PC-9 (cell line): ENCODE measurements at regions not wholly inside any gene's neighbourhood (a gene's known extent, or its start where the extent isn't known, plus 50 kb on each side); places are given as distances from the start of the nearest gene placed in this dataset.

Source experiments
- BruUV-seq: library from RNA; stranded (reverse); fragments of 400-500 nt; replicated peaks from 2 replicates; lab custom pipeline; 2021; lab: Mats Ljungman, UMichigan
- CTCF ChIA-PET: fragments of 300-600 bp; sonication (Branson Sonifier 250); formaldehyde crosslinking; loops from one replicate; lab custom pipeline; 2022; ENCODE audit warnings: antibody characterized with exemption; lab: Charles Lee
- POLR2A ChIA-PET: fragments of 300-600 bp; sonication (Branson Sonifier 250); formaldehyde crosslinking; loops from one replicate; lab custom pipeline; 2022; ENCODE audit warnings: antibody characterized with exemption; ENCODE audit not compliant: unreplicated experiment; lab: Charles Lee
- DNase-seq, 2 experiments: peaks; one replicate each; pipeline versions ENCODE4 v3.0.0 to v3.0.0-alpha.2; 2015 to 2022; ENCODE audit warnings: mixed read lengths in 1 of 2
- H2AFZ ChIP-seq: fragments of 200-600 bp; sonication (generic); 2 replicates; pipeline ENCODE4 v1.8.1; 2017; ENCODE audit warnings: antibody characterized with exemption
- H3F3A ChIP-seq: fragments of 200-600 bp; sonication (generic); 2 replicates; pipeline ENCODE4 v1.8.1; 2017; ENCODE audit warnings: antibody characterized with exemption, mild to moderate bottlenecking, low read depth; ENCODE audit not compliant: insufficient read depth
- H3K27ac ChIP-seq: fragments of 200-600 bp; sonication (generic); 2 replicates; pipeline ENCODE4 v1.6.1; 2016; ENCODE audit warnings: mixed run types
- H3K27me3 ChIP-seq: fragments of 200-600 bp; sonication (generic); 2 replicates; pipeline ENCODE4 v1.6.1; 2016; ENCODE audit warnings: low read depth, mixed run types; ENCODE audit not compliant: insufficient read depth
- H3K36me3 ChIP-seq: fragments of 200-600 bp; sonication (generic); 2 replicates; pipeline ENCODE4 v1.6.1; 2016; ENCODE audit warnings: low read depth, mixed run types
- H3K4me1 ChIP-seq: fragments of 200-600 bp; sonication (generic); replicated peaks from 2 replicates; pipeline ENCODE4 v1.6.1; 2016; ENCODE audit warnings: mixed run types; ENCODE audit not compliant: insufficient read depth
- H3K4me2 ChIP-seq: fragments of 200-600 bp; sonication (generic); 2 replicates; pipeline ENCODE4 v1.6.1; 2017; ENCODE audit warnings: mixed run types
- H3K4me3 ChIP-seq: fragments of 200-600 bp; sonication (generic); 2 replicates; pipeline ENCODE4 v1.6.1; 2016; ENCODE audit warnings: mixed run types
- H3K79me2 ChIP-seq: fragments of 200-600 bp; sonication (generic); 2 replicates; pipeline ENCODE4 v1.6.1; 2017; ENCODE audit warnings: low read depth, mixed run types
- H3K9me2 ChIP-seq: fragments of 200-600 bp; sonication (generic); 2 replicates; pipeline ENCODE4 v1.8.1; 2017; ENCODE audit warnings: mild to moderate bottlenecking; ENCODE audit not compliant: insufficient read depth
- H3K9me3 ChIP-seq: fragments of 200-600 bp; sonication (generic); 2 replicates; pipeline ENCODE4 v1.8.1; 2016; ENCODE audit warnings: low read depth; ENCODE audit not compliant: insufficient read depth
- H4K20me1 ChIP-seq: fragments of 200-600 bp; sonication (generic); 2 replicates; pipeline ENCODE4 v1.8.1; 2017; ENCODE audit not compliant: insufficient read depth
- EZH2 ChIP-seq: fragments of 200-600 bp; sonication (generic); IDR thresholded peaks from 2 replicates; pipeline ENCODE4 v1.8.0; 2017; ENCODE audit warnings: antibody characterized with exemption, low read depth
- intact Hi-C: fragments of 100-400 bp; cut with micrococcal nuclease; formaldehyde crosslinking; loops from one replicate; pipeline ENCODE4 v1.10.0; 2022; ENCODE audit not compliant: unreplicated experiment
- TF ChIP-seq, protein P1 (sequence below): fragments of 200-600 bp; sonication (generic); conservative IDR thresholded peaks from 2 replicates; pipeline ENCODE4 v1.6.1; 2017; ENCODE audit warnings: mixed run types, antibody characterized with exemption, mild to moderate bottlenecking, moderate library complexity

DNA sequence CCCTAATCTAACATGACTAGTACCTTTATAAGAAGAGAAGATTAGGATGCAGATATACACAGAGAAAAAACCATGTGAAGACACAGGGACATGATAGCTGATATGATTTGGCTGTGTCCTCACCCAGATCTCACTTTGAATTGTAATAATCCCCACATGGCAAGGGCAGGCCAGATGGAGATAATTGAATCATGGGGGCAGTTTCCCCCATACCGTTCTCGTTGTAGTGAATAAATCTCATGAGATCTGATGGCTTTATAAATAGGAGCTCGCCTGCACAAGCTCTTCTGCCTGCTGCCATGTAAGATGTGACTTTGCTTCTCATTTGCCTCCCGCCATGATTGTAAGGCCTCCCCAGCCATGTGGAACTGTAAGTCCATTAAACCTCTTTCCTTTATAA lies 364.3 kb downstream of the FBXW7 start:
- no peaks in the 10 kb centered on the region for H3K9me2 ChIP-seq
- H2AFZ ChIP-seq, result no peak overlapping the region
- ChIA-PET CTCF (no interaction called here), POLR2A (no interaction called here)
- no peak overlapping the region for H3K27ac ChIP-seq
- H3K4me3 ChIP-seq, result no peak overlapping the region
- H3F3A ChIP-seq, result no peaks in the 10 kb centered on the region
- H3K27me3 ChIP-seq, result peaks cover 4% of the 10 kb centered on the region; the same call in 1 of the 2 replicates
- intact Hi-C loops, result no loop called here
- no peak for DNase-seq
- H3K4me2 ChIP-seq, result no peak overlapping the region
- no peaks in the 10 kb centered on the region for H4K20me1 ChIP-seq
- TF ChIP-seq, protein P1, sequence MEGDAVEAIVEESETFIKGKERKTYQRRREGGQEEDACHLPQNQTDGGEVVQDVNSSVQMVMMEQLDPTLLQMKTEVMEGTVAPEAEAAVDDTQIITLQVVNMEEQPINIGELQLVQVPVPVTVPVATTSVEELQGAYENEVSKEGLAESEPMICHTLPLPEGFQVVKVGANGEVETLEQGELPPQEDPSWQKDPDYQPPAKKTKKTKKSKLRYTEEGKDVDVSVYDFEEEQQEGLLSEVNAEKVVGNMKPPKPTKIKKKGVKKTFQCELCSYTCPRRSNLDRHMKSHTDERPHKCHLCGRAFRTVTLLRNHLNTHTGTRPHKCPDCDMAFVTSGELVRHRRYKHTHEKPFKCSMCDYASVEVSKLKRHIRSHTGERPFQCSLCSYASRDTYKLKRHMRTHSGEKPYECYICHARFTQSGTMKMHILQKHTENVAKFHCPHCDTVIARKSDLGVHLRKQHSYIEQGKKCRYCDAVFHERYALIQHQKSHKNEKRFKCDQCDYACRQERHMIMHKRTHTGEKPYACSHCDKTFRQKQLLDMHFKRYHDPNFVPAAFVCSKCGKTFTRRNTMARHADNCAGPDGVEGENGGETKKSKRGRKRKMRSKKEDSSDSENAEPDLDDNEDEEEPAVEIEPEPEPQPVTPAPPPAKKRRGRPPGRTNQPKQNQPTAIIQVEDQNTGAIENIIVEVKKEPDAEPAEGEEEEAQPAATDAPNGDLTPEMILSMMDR, result no peak
- no peak for TF ChIP-seq EZH2
- BruUV-seq, result no TSS peak
- H3K36me3 ChIP-seq, result no peaks in the 10 kb centered on the region
- H3K9me3 ChIP-seq, result no peaks in the 10 kb centered on the region
- no peaks in the 10 kb centered on the region for H3K4me1 ChIP-seq
- H3K79me2 ChIP-seq, result no peaks in the 10 kb centered on the region

DNA sequence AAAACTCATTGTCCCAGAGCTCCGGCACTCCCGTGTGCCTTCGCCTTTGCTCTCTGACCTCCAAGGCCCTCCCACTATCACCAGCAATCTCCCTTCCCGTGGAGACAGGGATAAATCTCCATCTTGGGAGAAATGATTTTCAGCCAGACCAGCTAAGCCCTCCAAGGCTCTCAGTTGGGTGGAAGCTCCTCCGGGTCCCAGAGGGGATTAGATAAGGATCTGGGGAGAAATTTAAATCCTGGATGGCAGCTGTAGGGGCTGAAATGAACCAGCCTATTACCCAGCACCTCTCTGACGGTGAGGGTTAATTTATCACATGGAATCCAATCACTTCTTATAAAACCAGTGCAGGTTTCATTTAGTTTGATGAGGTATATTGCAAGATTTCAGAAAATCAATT lies 366.2 kb downstream of the FBXW7 start:
- Histone ChIP-seq H2AFZ (no peak overlapping the region), H3K9me3 (no peaks in the 10 kb centered on the region), H3K4me1 (no peaks in the 10 kb centered on the region), H3F3A (no peaks in the 10 kb centered on the region), H3K4me2 (no peak overlapping the region), H3K79me2 (no peaks in the 10 kb centered on the region), H3K9me2 (no peaks in the 10 kb centered on the region), H3K36me3 (no peaks in the 10 kb centered on the region), H3K27ac (no peak overlapping the region), H3K27me3 (peaks cover 4% of the 10 kb centered on the region; the same call in 1 of the 2 replicates), H4K20me1 (no peaks in the 10 kb centered on the region), H3K4me3 (no peak overlapping the region)
- ChIA-PET POLR2A (no interaction called here), CTCF (no interaction called here)
- TF ChIP-seq EZH2, result no peak
- intact Hi-C loops, result no loop called here
- no peak for DNase-seq
- no TSS peak for BruUV-seq

DNA sequence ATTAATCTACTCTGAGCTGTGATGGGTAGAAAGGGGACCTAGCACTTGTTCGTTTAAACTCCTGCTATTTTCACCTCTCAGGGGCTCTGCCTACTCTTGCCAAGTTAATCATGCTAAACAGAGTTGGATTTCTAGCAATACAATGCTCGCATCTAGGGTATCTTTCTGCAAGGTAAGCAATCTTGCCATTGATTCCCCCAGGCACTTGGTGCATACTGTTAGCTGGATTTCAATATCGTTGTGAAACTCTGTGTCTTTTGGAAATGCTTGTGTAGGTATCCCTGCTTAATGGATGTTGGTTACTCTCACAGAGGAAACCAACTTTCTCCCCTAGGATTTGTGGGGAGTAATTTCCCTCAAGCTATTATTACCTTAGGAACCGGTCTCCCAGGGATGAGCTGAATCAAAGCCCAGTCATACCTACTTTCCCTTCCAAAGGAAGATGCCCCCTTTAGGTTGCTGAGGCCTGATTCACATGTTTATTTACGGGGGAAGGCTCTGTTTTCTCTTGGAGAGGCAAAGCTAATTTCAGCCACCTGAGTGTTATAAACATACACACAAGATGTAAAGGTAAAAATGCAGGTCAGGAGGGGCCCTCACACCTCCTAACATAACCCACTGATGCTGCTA lies 366.8 kb downstream of the FBXW7 start:
- H3K27ac ChIP-seq, result no peak overlapping the region
- no peaks in the 10 kb centered on the region for H3K79me2 ChIP-seq
- H3K27me3 ChIP-seq, result peaks cover 4% of the 10 kb centered on the region; the same call in 1 of the 2 replicates
- H3K9me3 ChIP-seq, result no peaks in the 10 kb centered on the region
- ChIA-PET CTCF (no interaction called here), POLR2A (no interaction called here)
- no peaks in the 10 kb centered on the region for H3K9me2 ChIP-seq
- DNase-seq, result no peak
- H4K20me1 ChIP-seq, result no peaks in the 10 kb centered on the region
- H3K4me2 ChIP-seq, result no peak overlapping the region
- H3K4me1 ChIP-seq, result no peaks in the 10 kb centered on the region
- no peak overlapping the region for H3K4me3 ChIP-seq
- H2AFZ ChIP-seq, result no peak overlapping the region
- H3K36me3 ChIP-seq, result no peaks in the 10 kb centered on the region
- no peak for TF ChIP-seq EZH2
- TF ChIP-seq, protein P1, result no peak
- H3F3A ChIP-seq, result no peaks in the 10 kb centered on the region
- no TSS peak for BruUV-seq
- intact Hi-C loops, result no loop called here

DNA sequence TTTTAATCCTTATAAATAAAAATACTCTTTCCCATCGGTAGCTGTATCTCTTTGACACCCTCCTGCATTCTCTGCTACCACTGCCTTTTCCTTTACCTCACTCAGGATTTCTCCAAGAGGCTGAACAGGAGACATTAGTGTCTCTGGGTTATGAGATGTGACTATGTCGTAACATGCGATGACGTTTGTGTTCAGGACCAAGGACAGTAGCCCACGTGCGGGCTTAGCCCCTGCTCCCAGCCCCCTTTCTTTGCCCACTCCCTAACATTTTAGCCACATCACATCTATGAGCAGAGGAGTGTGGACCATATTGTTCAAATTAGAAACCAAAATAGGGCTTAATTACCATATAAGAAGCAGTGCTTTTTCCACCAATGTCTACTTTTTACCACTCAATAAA lies 369.3 kb downstream of the FBXW7 start:
- DNase-seq, result no peak
- Histone ChIP-seq H3K4me3 (no peak overlapping the region), H3K9me3 (no peaks in the 10 kb centered on the region), H3K36me3 (no peaks in the 10 kb centered on the region), H3K4me1 (no peaks in the 10 kb centered on the region), H3K27ac (no peak overlapping the region), H2AFZ (no peak overlapping the region), H3K27me3 (peaks cover 16% of the 10 kb centered on the region; the same call in 1 of the 2 replicates), H3K4me2 (no peak overlapping the region), H3F3A (no peaks in the 10 kb centered on the region), H3K79me2 (no peaks in the 10 kb centered on the region), H4K20me1 (no peaks in the 10 kb centered on the region), H3K9me2 (no peaks in the 10 kb centered on the region)
- intact Hi-C loops, result no loop called here
- TF ChIP-seq EZH2, result no peak
- TF ChIP-seq, protein P1, result no peak
- ChIA-PET POLR2A (no interaction called here), CTCF (no interaction called here)
- no TSS peak for BruUV-seq
